Osteocyte (in vitro differentiated cells): ENCODE measurements at regions not wholly inside any gene's neighbourhood (a gene's known extent, or its start where the extent isn't known, plus 50 kb on each side); places are given as distances from the start of the nearest gene placed in this dataset.
"Not testable (repeated sequence)": the region's sequence is repeated elsewhere in the genome, so short reads cannot be mapped to it uniquely, and the experiment has no call there.

Source experiments
- DNase-seq: peaks from one replicate; pipeline ENCODE4 v3.0.0; 2021; ENCODE audit warnings: mixed read lengths; ENCODE audit not compliant: unreplicated experiment; ENCODE audit errors: extremely low spot score
- H3K27ac Mint-ChIP-seq: one replicate; pipeline ENCODE4 v1.8.0; 2021; ENCODE audit warnings: mild to moderate bottlenecking, mixed read lengths; ENCODE audit not compliant: unreplicated experiment
- H3K27me3 Mint-ChIP-seq: one replicate; pipeline ENCODE4 v1.8.0; 2021; ENCODE audit warnings: mixed read lengths; ENCODE audit not compliant: unreplicated experiment
- H3K36me3 Mint-ChIP-seq: one replicate; pipeline ENCODE4 v1.8.0; 2021; ENCODE audit warnings: mixed read lengths; ENCODE audit not compliant: unreplicated experiment
- H3K4me1 Mint-ChIP-seq: one replicate; pipeline ENCODE4 v1.8.0; 2021; ENCODE audit warnings: mixed read lengths; ENCODE audit not compliant: unreplicated experiment
- H3K4me3 Mint-ChIP-seq: one replicate; pipeline ENCODE4 v1.8.0; 2021; ENCODE audit warnings: mild to moderate bottlenecking, moderate library complexity, mixed read lengths; ENCODE audit not compliant: unreplicated experiment
- H3K9me3 Mint-ChIP-seq: one replicate; pipeline ENCODE4 v1.8.0; 2021; ENCODE audit warnings: mixed read lengths; ENCODE audit not compliant: unreplicated experiment
- TF ChIP-seq, protein P1 (sequence below): fragments of 200-600 bp; sonication (generic); IDR thresholded peaks from 2 replicates; pipeline ENCODE4 v1.5.0; 2021; ENCODE audit warnings: antibody characterized with exemption, mild to moderate bottlenecking, moderate library complexity

DNA sequence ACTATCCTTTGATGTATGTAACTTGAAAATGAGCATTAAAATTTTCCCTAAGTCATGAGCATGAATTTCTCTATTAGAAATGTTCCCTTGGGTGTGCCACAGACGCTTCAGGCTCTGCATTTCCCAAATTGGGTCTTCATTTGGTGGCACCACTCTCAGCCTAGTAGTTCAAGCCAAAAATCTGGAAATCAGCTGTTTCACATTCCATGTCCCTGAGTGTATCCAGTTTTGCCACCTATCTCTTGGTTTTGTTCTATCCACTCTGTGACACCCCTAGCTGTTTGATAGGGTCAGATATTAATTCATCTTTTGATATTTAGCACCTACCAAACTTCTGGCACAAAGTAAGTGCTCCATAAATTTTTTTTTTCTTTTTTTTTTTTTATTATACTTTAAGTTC is 89.5 kb upstream of the DPH5 start:
- H3K4me3 Mint-ChIP-seq, result no peak overlapping the region
- TF ChIP-seq, protein P1, sequence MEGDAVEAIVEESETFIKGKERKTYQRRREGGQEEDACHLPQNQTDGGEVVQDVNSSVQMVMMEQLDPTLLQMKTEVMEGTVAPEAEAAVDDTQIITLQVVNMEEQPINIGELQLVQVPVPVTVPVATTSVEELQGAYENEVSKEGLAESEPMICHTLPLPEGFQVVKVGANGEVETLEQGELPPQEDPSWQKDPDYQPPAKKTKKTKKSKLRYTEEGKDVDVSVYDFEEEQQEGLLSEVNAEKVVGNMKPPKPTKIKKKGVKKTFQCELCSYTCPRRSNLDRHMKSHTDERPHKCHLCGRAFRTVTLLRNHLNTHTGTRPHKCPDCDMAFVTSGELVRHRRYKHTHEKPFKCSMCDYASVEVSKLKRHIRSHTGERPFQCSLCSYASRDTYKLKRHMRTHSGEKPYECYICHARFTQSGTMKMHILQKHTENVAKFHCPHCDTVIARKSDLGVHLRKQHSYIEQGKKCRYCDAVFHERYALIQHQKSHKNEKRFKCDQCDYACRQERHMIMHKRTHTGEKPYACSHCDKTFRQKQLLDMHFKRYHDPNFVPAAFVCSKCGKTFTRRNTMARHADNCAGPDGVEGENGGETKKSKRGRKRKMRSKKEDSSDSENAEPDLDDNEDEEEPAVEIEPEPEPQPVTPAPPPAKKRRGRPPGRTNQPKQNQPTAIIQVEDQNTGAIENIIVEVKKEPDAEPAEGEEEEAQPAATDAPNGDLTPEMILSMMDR, result no peak

DNA sequence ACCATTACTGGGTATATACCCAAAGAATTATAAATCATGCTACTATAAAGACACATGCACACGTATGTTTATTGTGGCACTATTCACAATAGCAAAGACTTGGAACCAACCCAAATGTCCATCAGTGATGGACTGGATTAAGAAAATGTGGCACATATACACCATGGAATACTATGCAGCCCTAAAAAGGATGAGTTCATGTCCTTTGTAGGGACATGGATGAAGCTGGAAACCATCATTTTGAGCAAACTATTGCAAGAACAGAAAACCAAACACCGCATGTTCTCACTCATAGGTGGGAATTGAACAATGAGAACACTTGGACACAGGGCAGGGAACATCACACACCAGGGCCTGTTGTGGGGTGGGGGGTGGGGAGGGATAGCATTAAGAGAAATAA is 88.5 kb upstream of the DPH5 start:
- H3K27me3 Mint-ChIP-seq, result peaks cover 16% of the 10 kb centered on the region
- H3K27ac Mint-ChIP-seq, H3K36me3 Mint-ChIP-seq, H3K4me1 Mint-ChIP-seq, H3K4me3 Mint-ChIP-seq, H3K9me3 Mint-ChIP-seq, DNase-seq: not testable (repeated sequence)

More for the DNA sequence above, 89.5 kb upstream of the DPH5 start:
- Mint-ChIP-seq H3K27me3 (peaks cover 22% of the 10 kb centered on the region), H3K36me3 (no peaks in the 10 kb centered on the region), H3K27ac (no peak overlapping the region), H3K4me1 (no peaks in the 10 kb centered on the region), H3K9me3 (no peaks in the 10 kb centered on the region)
- DNase-seq, result no peak

DNA sequence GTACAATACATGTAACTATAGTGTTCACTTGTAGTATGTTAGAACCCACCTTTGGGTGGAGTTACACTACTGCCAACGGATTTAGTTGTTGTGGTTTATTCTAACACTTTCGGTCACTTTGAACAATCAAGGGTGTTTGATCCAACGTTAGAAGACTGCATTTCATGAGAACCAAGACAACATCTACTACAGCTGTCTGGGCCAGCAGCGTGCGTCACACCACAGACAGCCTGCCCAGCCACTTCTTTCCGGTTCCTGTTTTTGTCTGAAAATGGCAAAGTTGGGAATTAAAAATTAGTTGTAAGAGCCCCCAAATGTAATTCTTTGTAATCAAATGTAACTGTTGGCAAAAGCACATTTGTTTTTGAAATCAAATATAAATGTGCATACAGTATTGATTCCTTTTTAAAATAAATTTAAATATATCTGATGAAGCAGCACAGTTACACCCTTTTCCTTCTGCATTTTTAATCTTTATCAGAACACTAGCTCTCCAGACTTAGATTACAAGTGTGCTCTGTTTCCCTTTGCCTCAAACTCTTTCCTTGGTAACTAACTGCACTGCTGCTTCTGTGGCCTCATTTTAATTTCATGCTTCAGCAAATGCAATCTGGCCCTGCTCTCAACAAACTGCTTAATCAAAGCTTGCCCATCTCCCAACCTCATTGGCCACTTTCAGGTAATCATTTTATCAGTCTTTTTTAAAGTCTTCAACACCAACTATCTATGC is 86.6 kb upstream of the DPH5 start:
- H3K4me1 Mint-ChIP-seq, result no peaks in the 10 kb centered on the region
- TF ChIP-seq, protein P1, result no peak
- no peak overlapping the region for H3K4me3 Mint-ChIP-seq
- peaks cover 11% of the 10 kb centered on the region for H3K27me3 Mint-ChIP-seq
- H3K9me3 Mint-ChIP-seq, result no peaks in the 10 kb centered on the region
- H3K36me3 Mint-ChIP-seq, result no peaks in the 10 kb centered on the region
- no peak for DNase-seq
- no peak overlapping the region for H3K27ac Mint-ChIP-seq

DNA sequence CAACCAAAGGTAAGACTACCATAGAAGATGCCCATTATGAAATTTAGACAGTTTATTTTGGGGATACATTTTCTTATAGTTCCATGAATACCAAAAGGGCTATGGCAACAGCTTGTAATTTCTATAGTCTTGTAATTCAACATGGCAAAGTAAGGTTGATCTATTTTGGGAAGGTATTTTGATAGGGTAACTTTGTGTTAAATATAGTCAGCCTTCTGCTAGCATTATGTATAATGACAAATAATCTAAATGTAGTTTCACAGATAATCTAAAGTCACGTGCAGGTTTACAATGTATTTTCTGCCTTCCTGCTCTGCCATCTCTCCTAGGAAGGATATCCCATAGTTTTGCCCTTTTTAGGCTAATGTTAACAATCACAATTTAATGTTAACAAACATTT is 85.9 kb upstream of the DPH5 start:
- H3K27me3 Mint-ChIP-seq, result peaks cover 12% of the 10 kb centered on the region
- TF ChIP-seq, protein P1, result no peak

DNA sequence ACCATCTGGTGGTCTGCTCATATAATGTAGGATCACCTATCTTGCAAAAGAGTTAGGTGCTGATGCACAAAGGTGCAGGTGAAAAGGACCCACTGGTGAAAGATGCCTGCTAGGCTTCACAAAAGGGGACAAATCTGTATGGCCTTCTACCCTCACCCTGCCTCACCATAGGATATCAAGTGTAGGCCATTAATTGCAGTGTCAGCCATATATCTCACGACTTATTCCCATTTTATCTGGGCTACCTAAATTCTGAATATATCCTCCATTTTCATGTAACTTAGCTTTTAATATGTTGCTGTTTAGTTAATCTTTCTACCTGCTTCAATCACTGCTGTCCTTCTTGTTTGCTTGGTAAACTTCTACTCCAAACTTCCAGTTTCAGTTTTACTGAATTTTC is 84.2 kb upstream of the DPH5 start:
- Mint-ChIP-seq H3K36me3 (no peaks in the 10 kb centered on the region), H3K4me3 (no peak overlapping the region), H3K9me3 (no peaks in the 10 kb centered on the region), H3K27me3 (peaks cover 5% of the 10 kb centered on the region), H3K27ac (no peak overlapping the region), H3K4me1 (no peaks in the 10 kb centered on the region)
- TF ChIP-seq, protein P1, result no peak
- DNase-seq, result no peak

More for the DNA sequence above, 85.9 kb upstream of the DPH5 start:
- Mint-ChIP-seq H3K9me3 (no peaks in the 10 kb centered on the region), H3K27ac (no peak overlapping the region), H3K4me1 (no peaks in the 10 kb centered on the region), H3K4me3 (no peak overlapping the region), H3K36me3 (no peaks in the 10 kb centered on the region)
- DNase-seq, result no peak
